GM19240 (cell line): ENCODE measurements at regions not wholly inside any gene's neighbourhood (a gene's known extent, or its start where the extent isn't known, plus 50 kb on each side); places are given as distances from the start of the nearest gene placed in this dataset.
"Not testable (repeated sequence)": the region's sequence is repeated elsewhere in the genome, so short reads cannot be mapped to it uniquely, and the experiment has no call there.

Experiments used
- DNase-seq: peaks from one replicate; pipeline ENCODE4 v3.0.0; 2011; ENCODE audit warnings: low spot score; ENCODE audit not compliant: insufficient read length

DNA sequence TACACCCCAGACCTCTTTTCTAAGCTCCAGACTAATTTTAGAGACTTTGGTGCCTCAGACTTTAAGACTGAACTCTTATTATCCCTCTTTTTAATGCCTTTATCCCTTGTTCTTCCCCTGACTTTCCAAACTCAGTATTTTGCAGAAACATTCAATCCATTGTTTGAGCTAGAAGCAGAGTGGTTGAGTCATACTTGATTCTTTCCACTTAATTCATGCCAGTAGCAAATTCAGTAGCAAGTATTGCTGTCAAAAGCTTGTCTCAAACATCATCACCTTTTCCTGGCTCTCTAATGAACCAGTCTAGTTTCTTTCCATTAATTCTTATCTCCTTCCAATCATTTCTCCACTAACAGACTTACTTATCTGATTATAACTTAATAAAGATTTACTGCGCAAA is 699.7 kb upstream of the ZNF804A start:
- DNase-seq: no peak

GRCh38 chr2:183901931-183902330 is 696.4 kb upstream of the ZNF804A start:
- no peak for DNase-seq

- no peak for DNase-seq
Measured at GRCh38 chr2:183903026-183903425, 695.3 kb upstream of the ZNF804A start.

GRCh38 chr2:183916041-183916440 is 682.3 kb upstream of the ZNF804A start:
- not testable (repeated sequence) for DNase-seq

DNA sequence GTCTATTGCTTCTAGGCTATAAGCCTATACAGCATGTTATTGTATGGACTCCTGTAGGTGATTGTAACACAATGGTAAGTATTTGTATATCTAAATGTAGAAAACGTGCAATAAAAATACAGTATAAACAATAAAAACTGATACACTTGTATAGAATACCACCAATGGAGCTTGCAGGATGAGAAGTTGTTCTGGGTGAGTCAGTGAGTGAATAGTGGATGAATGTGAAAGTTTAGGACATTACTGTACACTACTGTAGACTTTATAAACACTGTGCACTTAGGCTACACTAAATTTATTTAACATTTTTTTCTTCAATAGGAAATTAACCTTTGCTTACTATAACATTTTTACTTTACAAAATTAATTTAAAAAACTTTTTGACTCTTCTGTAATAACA is 679.2 kb upstream of the ZNF804A start:
- DNase-seq: no peak

GRCh38 chr2:183919926-183920325 is 678.4 kb upstream of the ZNF804A start:
- DNase-seq: no peak

- DNase-seq: no peak
Measured at GRCh38 chr2:183925281-183925680, 673.0 kb upstream of the ZNF804A start.

GRCh38 chr2:183926433-183926832 is 671.9 kb upstream of the ZNF804A start:
- DNase-seq: no peak

DNA sequence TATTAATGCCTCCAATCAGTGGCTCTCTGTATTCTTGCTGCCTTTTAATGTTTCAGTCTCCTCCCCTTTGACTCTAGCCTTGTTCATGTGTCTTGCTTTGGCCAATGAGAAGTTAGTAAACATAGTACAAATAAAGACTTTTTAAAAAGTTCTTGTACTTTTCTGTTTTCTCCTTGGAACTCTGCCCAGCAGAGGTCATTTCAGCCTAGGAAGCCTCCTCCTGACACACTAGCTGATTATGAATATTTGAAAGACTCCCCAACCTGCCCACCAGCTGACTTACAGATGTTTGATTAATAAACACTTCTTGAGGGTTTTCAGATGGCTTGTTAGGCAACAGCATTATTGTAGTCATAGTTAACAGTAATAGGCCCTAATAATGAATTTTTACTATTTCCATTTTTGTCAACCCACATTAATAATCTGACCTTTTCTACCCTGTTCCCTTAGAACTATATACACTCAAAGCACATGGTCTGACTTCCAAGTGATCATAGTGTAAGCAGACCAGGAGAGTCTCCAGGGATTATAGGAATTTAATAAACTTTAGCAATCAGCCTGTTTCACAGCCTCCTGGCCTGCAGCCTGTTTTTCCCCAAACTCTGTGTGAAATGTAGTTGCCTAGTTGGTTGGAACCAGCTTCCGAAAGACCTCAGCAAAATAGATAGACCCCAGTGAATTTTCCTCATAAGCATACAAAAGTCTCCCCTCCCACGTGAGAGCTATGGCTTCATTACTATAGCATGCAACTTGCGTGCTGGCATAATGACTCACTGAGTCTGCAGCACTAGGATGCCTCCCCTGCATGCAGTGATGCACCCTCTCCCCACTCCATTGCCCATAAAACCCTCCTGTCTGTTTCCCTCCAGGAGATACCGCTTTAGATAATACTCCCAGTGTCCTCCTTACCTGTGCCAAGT is 670.7 kb upstream of the ZNF804A start:
- no peak for DNase-seq

- no peak for DNase-seq
Measured at GRCh38 chr2:183935005-183935404, 663.3 kb upstream of the ZNF804A start.

DNA sequence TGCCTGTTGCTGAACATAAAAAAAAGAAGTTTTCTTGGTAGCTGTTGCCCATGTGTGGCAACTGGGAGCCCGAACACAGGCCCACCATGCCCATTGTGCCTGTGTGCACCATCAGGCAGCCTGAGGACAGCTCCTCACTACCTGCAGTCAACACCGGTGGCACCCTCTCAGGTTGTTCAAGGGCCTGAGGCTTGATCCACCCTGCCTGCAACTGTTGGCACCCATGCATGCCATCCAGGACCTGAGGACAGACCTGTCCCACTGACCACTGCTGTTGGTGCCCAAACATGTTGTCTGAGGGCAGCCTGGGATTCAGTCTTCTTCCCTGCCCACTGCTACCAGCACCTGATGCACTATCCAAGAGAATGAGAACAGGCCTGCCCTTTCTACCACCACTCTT is 661.1 kb upstream of the ZNF804A start:
- no peak for DNase-seq

GRCh38 chr2:183946193-183946592 is 652.1 kb upstream of the ZNF804A start:
- no peak for DNase-seq

GRCh38 chr2:183948861-183949260 is 649.5 kb upstream of the ZNF804A start:
- DNase-seq: no peak

- DNase-seq: no peak
Measured at GRCh38 chr2:183950673-183951072, 647.7 kb upstream of the ZNF804A start.

DNA sequence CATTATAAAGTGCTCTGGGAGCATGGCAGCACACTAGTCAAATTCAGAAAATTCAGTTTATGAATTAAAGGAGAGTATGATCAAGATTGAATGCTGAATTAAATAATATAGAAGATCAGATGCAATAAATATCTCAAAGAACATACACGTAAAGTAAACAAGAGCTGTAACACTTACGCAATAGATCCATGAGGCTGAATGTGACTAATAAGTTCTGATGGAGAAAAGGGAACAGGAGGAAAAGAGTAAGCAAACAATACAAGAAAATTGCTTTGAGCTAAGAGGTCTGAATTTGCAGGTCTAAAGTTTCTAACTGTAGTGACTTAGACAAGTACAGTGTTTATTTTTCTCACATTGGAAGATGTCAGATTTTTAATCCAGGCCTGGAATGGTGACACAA is 646.7 kb upstream of the ZNF804A start:
- no peak for DNase-seq

DNA sequence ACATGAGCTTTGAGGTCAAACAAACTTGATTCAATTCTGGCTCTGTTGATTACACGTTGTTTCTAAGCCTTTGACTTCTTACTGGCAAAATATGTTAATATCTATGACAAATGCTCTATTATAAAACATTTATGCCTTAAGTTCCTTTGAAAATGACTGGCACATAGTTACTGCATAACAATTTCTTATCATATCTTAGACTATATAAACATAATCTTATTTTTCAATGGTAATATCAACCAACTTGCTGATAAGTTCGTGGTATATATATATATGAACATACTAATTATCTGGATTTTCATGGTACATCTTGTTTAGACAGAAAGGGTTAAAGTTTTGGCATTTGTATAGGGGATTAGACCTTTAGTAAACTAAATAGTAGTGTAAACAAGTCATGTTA is 645.6 kb upstream of the ZNF804A start:
- DNase-seq: no peak

DNA sequence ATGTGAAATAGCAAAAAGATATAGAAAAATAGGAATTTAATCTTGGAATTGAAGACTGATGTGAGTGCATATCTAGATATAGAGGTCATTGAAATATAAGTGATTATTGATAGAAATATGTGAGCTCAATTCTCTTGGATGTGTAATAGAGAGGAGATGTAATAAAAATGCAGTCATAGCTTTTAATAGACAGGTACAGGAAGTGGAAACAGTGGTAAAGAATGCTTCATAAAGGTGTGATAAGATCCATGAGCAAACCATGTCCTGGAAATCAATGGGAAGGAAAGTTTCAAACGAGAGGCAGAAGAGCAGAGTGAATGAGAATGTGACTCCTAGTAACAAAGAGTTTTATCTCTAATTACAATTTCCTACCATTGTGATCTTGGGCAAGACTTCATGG is 634.7 kb upstream of the ZNF804A start:
- DNase-seq: no peak

DNA sequence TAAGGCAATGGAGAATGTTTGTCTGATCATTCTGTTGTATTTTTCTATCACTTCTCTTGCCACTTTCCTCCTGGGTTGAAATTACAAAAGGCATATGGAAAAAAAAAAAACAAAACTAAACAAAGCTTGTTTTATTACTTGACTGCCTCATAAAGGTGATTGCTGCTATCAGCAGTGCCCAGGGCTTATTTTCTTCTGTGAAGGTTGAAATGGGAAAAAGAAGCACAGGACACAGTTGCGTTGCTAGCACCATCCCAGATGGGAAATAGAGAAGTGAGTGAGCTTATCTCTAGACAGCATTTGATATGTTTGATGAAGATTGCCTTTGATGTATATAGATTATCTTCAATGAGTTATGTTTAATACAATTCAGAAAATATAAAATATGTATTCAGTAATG is 633.8 kb upstream of the ZNF804A start:
- DNase-seq: no peak

DNA sequence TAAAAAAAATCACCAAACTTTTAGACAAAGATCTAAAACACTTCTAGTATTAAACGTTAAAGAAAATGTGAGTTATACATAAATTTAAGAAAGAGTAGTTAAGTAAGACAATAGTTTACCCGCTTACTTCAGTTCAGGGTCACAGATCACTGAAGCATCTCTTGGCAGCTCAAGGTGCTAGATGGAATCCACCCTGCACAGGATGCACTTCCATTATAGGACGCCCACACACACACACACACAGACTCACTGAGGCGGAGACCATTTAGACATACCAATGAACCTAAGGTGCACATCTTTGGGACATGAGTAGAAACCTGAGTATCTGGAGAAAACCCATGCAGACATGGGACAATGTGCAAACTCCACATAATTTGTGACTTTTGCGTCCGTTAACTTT is 630.6 kb upstream of the ZNF804A start:
- no peak for DNase-seq

- not testable (repeated sequence) for DNase-seq
Measured at GRCh38 chr2:183975676-183976075, 622.7 kb upstream of the ZNF804A start.

DNA sequence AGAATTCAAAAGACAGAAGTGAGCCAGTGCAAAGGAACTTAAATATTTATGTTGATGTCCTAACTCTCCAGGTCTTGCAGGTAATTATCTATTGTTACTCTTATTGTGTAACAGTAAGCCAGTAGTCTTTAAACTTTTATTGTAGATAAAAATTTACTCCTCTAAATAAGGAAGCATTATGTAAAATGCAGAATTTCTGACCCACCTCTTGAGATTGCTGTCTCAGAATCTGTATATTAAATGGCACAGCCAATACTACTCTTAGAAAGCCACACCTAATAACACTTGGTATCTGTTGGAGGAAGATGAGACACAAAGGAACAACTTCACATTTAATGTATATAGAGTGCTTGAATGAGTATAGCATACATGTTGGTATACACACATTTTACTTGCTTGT is 613.5 kb upstream of the ZNF804A start:
- no peak for DNase-seq

DNA sequence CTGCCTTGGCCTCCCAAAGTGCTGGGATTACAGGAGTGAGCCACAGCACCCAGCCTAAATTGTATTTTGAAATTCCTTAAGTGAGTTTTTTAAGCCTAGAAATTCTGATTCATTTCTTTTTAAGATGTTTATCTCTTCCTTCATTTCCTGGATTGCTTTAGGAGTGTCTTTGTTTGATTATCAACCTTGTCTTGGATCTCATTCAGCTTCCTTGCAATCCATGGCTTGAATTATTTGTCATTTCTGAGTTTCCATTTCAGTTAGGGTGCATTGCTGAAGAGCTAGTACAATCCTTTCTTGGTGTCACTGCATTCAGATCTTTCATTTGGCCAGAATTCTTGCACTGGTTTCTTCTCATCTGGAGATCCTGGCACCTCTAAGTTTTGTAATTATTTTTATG is 606.4 kb upstream of the ZNF804A start:
- no peak for DNase-seq

- no peak for DNase-seq
Measured at GRCh38 chr2:183993052-183993451, 605.3 kb upstream of the ZNF804A start.
